Dermis microvascular lymphatic vessel endothelial cell (primary cell): ENCODE measurements at regions not wholly inside any gene's neighbourhood (a gene's known extent, or its start where the extent isn't known, plus 50 kb on each side); places are given as distances from the start of the nearest gene placed in this dataset.

Experiments
- DNase-seq, 2 donors: peaks; one replicate each; pipeline versions ENCODE4 v3.0.0 to v3.0.0-alpha.2; 2010; ENCODE audit warnings: low read depth in 2 of 2

DNA sequence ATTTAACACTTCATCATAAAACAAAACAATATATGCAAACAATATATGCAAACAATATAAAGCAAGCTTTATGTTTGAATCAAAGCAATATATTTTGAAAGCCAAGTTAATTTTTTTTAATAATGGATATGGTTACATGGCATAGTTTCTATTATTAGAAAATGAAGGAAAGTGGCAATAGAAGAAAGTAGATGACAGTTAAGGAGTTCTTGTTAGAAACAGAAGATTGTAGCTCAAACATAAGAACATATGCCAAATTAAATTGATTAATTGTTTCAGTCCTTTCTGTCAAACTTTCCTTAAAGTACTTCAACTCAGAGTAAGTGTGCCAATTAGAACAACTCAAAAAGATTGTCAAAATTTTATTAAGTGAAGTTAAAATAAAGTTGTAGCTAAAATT lies 1248.3 kb downstream of the SLC16A7 start:
- DNase-seq, result no peak

DNA sequence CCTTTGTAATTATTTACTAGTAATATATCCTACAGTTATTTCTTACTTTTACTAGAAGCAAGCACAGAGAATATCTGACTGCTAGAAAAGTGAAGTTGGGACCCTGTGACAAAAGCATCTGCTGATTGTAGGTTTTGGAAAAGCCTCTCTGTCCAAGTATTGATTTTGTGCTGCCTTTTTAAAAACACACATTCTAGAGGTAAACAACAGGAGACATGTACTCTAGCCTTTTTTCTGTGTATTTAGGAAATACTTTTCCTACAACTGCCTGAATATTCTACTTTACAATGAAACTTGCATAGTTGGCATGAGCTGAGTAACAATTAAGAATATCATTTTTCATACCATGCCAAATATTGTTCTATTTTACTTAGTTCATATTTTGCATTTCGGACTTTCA lies 1249.0 kb downstream of the SLC16A7 start:
- no peak for DNase-seq

DNA sequence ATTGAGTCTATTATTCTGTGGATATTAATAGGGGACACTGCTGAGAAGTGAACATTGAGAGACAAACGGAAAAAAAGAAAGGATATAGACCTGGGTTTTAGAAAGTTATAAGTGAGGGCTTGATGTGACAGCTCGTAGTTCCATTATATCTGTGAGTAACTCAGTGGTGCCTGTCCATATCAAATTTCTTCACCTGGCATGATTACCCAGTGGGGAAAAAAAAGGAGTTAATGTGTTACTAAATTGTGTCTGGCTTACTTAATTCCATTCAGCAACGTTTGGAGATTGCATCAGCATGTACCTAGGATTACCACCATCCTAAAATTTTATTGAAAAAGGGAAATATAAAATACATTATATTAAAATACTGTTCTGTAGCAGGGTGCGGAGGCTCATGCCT lies 1249.9 kb downstream of the SLC16A7 start:
- no peak for DNase-seq

DNA sequence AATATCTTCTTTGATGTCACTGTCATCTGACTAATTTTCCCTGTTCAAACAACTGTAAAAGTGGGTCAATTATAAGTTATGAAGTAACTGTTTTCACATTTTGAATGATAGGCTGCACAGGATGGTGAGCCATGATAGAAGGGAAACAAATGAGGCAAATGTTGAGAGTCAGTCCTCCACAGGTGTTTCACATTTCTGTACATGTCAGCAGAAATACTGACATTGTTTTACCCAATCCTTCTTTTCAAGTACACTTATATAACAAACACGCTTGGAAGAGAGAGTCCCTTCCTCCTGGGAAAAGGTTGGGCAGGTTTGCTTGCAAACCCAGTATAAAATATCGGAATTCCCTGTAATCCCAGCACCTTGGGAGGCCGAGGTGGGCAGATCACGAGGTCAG lies 1251.5 kb downstream of the SLC16A7 start:
- DNase-seq, result no peak

DNA sequence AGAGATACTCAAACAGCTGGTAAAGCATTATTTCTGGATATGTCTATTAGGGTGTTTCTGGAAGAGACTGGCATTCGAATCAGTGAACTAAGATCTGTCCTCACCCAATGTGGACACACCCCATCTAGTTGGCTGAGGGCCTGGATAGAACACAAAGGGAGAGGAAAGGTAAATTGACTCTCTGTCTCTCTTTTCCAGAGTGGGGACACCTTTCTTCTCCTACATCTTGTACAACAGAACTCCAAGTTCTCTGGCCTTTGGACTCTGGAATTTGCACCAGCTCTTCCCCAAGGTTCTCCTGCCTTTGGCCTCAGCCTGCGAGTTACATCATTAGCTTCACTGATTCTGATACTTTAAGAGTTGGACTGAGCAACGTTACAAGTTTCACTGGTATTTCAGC lies 1253.9 kb downstream of the SLC16A7 start:
- no peak for DNase-seq

DNA sequence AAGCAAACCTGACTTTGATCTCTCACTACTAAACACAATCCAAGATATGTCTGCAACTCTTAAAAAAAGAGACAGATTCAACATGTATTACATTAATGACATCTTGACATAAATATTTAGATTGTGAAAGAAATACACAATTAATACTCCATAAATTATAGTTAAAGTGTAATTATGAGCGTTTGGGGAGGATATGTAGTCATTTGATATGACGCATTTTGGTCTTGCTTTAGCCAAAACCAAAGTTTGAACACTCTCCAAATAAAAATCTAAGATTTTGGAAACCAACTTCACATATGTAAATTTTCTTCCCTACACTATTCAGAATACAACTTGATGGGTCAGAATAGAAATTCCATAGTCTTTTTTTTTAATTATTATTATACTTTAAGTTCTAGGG lies 1257.6 kb downstream of the SLC16A7 start:
- DNase-seq, result no peak

DNA sequence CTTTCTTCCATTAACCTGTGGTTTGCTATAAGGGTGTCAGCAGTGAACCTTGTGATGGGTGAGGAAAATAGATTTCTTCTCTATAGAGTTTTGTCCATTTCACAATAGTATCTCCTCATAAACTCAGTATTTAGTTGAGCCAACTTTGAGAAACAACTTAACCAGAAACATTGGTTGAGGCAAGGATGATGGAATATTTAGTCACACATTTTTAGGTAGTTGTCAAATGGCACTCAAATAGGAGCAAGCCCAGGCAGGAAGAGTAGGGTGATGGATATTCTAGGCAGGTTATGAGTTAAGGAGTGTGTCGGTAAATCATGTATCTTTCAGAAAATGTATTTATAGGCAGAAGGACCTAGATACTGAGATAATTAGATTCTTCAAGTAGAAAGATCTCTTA lies 1267.6 kb downstream of the SLC16A7 start:
- no peak for DNase-seq

DNA sequence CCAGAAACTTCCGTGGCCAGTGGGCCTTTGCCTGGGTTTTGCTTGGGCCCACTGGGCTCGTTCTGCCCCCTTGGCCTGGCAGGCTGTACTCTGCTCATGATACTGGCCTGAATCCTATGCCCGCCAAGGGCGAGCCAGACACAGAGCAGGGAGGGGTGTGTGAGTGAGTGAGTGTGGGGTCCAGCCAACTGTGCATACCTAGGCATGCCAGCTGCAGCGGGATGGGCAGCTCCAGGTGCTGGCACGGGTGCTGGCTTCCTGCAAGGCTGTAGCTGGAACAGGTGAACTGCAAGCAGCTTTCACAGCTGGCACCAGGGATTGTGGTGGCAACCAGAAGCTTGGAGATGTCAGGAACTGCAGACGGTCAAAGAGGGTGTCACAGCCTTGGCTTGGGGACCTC lies 1276.4 kb downstream of the SLC16A7 start:
- DNase-seq, result no peak

DNA sequence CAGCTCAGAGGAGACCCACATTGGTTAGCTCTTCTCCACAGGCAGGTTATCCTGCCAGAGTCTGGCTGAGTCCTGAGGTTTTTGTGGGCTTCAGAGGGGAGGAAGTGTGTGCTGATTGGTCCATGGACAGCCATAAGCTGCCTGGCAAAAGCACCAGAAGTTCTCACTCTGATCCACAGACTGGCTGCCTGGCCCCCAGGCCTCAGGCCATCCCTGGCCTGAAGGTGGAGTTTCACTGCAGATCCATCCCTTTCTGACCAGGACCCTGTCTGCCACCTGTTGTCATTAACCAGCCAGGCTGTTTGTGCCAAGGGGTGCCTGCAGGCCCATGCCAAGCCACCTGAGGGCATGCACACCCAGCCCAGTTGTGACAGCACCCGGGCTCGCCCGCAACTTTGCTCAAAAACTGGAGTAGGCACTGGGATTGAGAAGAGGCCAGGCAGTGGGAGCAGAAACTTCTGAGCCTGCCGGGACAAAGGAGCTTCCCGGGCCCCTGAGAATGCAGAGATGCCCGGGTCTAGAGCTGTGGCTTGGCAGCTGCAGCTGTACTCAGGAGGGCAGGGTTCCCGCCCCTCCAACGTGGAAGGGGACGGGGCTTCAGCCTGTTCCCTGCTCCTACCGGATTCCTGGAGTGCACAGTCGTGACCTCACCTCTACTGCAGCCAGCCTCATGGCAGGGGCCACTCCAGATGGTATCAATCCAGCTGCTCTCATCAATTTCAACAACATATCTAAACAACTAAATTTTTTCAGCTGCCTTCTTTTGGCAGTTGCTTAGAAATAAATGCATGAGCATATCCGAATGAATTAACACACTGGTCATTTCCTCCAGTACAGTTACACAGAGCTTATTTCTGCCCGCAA lies 1277.3 kb downstream of the SLC16A7 start:
- DNase-seq, result no peak

DNA sequence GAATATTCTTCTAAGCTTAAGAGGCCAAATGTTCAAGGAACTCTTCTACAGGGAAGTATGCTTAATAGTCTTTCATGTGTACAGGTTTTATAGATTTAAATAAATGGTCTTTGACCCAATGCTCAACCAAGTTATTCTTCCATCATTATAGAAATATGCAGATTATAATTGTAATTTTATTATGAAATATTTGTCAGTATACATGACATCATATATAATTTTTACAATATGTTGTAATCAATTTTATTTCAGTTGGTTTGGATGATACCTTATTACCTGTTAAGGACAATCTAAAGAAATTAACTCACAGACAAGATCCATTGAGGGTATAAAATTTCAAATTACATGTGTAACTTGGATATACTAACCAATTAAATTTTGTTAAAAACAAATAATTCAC lies 1278.3 kb downstream of the SLC16A7 start:
- no peak for DNase-seq

DNA sequence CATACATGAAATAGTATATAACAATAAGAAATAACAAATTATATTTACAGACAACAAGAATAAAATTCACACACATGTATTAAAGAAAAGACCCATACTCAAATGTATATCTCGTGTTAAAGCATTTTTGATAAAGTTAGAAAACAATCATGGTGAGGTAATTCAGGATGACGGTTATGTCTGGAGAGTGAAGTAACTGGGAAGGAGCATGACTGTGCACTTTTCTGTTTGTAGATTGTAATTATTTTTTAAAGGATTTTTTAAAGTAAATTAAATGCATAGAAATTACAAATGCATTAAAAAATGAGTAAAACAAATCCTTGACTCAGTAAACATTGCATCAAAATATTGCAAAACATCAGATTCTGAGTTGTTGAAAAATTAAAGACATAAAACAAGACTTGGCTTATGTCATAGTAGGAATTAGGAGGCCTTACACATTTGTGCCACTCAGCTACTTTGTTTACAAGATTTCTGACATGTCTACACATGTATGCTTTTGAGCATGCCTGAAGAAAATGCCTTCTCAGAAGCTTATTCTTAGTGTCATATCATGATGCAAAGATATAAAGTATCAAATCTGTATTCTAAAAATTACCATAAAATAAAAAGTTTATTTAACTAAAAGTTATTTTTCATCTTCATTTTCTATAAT lies 1325.1 kb downstream of the SLC16A7 start:
- no peak for DNase-seq

DNA sequence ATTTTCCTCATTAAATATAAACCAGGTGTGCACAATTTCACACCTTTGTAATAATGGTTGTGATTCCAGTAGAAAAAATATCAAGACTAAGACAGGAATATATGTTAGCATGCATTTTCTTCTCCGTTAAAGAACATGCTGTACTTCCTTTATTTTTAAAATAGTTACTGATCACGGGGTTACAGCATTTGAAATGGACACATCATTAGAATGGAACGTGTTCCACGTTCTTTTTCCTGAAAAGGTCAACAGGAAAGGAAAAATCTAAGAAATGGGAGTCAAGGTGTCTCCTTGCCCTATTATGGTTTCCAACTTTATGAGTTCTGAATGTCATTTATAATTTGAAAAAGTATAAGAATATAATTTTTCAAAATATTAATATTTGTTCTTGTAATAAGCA lies 1325.7 kb downstream of the SLC16A7 start:
- DNase-seq, result no peak

DNA sequence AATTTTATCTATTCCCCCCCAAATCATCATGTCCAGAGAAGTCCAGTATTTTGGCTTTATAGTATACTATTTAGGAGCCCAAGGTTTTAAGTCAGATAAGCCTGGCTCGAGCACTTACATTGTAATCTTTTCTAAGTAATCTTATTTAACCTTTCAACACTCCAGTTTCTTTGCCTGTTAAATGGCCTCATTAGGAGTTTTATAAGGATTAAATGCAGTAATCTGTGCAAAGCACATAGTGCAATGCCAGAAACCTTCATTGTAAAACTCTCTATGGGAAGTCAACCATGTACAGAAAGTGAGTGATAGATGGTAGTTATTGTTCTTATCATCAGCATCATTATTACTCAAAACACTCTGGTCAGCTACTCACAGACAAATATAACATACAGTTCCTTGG lies 1330.4 kb downstream of the SLC16A7 start:
- DNase-seq, result no peak

DNA sequence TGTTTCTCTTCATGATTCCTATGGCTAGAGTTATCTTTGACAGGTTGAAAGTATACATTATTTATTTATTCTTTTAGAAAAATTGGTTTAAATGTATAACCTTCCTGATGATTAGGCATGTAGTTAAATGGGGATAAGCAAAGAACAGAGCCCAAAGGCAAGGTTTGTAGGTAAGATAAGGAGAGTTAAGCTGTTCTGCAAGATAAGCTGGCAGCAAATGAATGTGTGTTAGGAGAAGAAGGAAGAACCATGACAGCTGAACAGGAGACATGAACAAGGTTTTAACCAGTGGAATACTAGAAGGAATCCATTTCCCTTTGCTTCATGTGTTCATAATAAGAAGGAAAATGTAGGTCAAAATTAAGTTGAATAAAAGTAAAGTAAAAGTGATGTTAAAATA lies 1330.1 kb upstream of the USP15 start:
- DNase-seq, result no peak

DNA sequence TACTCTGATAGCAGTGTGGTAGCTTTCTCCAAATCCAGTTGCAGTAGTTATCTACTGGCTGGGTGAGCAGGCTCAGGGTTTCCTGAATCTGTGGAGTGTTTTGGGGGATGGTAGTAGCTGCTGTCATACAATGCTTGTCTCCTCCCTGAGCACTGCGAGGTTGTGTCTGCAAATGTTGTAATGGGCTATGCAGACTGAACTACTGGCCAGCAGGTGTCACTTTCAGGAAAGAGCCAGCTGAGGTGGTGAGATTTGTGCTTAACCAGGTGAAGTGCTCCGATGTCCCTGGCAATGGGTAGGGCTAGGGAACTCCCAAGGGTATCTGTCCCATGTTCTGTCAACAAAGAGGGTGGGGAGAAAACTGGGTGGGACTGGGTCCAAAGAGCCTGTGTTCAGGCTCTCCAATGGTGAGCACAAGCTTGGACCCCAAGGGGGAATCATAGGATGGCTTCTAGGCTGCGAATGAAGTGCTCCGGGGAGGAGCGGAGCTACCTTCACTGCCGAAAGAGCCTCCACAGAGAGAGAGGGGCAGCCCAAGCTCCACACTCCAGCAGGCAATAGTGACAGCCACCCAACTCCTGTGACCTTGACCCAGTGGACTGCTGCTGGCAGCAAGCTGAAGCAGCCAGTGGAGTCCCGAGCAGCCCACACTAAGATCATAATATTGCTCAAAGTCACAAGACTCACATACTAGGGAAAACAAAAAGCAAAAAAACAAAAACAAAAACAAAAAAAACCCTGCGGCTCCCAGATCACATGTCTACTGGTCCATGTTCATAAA lies 1324.0 kb upstream of the USP15 start:
- no peak for DNase-seq

DNA sequence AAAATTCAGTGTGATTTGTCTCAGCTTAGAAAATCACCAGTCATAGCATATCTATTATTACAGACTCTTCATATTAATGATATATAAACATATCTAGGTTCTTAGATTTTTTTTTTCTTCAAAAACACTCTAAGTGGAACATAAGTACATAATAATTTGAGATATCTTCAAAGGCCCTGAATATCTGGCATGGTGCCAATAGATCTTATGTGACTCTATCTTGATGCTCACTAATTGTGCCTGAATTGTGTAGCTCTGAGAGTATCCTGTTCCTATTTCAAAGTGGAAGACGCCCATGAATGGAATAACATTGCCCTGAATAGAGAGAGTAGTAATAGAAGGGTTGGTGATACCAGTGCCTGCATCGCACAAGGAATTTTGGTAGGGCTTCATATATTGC lies 1312.7 kb upstream of the USP15 start:
- DNase-seq, result no peak

DNA sequence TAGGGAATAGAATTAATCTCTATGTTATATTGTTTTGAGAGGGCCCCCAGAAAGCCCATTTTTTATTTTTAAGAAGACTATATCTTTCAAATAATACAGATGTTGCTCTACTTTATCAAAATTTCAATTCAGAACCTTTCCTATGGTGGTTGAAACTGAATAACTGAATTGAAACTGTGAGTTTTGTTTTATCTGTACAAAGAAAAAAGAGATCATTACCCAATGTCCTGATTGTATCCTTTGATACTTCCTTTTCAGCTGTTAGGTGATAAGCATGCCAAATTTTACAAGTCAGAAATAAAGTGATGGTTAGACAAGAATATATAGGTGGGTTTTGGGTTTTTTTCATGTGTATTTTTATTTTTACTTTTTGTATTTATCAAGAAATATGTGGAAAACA lies 1293.1 kb upstream of the USP15 start:
- DNase-seq, result no peak

DNA sequence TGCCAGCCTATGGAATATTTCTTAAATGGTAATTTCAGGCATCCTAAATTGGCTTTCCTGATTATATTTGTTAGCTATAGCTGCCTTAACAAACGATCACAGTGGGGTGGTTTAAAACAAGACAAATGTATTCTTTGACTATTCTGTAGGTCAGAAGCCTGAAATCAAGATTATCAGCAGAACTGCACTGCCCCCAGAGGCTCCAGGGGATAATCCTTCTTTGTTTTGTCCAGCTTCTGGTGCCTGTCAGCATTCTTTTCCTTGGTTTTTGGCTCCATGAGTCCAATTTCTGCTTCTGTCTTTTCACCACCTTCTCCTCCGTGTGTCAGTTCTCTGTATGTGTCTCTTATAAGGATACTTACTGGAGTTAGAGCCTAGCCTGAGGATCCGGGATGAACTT lies 1282.2 kb upstream of the USP15 start:
- DNase-seq, result no peak

DNA sequence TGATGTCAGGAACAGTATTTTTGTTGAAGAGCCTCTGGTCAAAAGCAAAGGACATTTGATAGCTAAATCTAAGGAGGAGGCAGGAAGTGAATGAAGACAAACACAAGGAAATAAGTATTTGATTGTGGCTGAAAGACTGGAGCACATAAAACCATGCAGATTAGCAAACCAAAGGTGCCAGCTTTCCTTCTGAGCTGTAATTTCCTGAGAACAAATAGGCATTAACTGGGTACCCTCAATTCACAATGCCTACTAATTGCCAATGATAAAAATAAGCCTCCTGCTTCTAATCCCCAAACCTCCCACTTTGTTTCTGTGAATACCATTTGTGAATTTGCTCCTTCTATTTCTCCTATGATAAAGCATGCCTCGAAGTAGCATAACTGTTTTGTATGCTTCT lies 1279.6 kb upstream of the USP15 start:
- DNase-seq, result no peak

DNA sequence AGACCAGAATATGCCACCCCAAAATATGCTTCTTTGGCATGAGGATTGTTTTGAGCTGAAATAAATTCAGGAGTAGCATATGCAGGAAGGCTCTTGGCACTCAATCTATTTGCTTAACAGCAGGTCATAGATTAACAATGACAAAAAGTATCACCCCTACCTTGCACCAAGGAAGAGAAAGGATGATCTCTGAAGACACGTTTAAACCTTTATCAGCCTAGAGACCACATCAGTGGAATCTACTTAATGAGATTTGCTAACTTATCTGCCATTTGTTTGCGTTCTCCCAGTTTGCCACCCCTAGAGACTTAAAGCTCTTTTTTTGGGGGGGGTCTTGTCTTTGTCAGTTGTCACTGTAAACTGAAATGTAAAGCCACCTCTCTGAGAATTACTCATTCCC lies 1278.7 kb upstream of the USP15 start:
- DNase-seq, result no peak

DNA sequence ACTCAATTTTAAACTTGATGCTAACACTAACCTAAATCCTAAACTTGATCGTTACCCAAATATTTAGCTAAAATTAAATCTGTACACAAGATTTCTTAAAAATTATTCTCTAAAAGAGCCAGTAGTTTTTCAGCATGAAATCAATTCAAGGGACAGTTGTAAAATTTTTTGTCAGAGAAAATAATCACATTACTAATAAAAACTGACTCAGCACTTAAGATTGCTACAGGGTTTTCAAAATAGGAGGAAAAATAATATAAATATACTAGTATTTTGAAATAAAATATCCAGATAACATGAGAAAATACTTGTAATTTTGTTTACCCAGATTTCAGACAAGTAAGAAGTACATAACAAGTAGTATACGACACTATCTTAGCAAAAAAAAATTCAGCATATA lies 1268.1 kb upstream of the USP15 start:
- DNase-seq, result no peak

DNA sequence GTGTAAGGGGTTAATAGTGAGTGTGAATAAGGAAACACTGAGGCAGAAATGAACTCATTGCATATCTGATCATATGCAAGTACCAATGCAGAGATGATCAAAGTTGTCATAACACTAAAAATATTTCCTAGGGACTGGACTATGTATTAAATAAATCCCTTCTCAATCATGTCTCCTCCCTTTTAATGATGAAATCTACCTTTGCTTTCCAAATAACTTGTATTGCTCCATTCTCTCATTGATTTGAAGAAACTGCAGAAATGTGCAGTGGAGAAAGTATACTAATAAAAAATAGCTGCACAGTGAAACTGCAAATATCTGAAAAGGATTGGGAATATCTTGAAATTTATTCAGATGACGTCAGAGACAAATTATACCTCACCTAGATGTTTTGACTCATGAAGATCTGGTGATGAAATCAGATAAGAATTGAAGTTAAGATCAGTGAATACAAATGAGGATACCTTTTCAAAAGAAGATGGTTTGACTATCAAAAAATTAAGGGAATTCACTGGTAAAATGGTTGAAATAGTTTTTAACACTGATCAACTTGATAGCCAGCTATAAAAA lies 1264.9 kb upstream of the USP15 start:
- no peak for DNase-seq
